Fibroblast of peridontal ligament (primary cell): ENCODE measurements at regions not wholly inside any gene's neighbourhood (a gene's known extent, or its start where the extent isn't known, plus 50 kb on each side); places are given as distances from the start of the nearest gene placed in this dataset.

Experiments
- DNase-seq: peaks from one replicate; pipeline ENCODE4 v3.0.0-alpha.2; 2010; ENCODE audit errors: extremely low read depth

DNA sequence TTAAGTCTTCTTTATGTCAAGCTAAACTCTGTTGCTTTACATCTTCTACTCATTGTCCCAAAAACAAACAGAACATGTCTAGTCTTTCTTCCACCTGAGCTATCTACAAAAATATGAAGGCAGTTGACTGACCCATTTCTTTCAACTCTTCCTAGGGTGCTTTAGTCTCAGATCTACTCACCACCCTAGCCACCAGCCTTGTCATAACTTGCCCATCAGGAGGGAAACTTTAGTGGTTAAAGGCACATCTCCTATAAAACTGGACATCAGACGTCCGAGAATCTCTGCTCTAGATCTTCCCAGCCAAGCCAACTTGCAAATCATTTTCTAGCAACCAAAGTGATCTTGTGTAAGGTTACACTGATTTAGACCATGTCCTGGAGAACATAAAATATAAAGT lies 205.0 kb downstream of the ACTL7B start:
- no peak for DNase-seq

- DNase-seq: peak; percentile 20
Measured at GRCh38 chr9:108645520-108645919, 210.3 kb downstream of the ACTL7B start.

- DNase-seq: peak; percentile 31
Measured at GRCh38 chr9:108643731-108644510, 211.9 kb downstream of the ACTL7B start.

DNA sequence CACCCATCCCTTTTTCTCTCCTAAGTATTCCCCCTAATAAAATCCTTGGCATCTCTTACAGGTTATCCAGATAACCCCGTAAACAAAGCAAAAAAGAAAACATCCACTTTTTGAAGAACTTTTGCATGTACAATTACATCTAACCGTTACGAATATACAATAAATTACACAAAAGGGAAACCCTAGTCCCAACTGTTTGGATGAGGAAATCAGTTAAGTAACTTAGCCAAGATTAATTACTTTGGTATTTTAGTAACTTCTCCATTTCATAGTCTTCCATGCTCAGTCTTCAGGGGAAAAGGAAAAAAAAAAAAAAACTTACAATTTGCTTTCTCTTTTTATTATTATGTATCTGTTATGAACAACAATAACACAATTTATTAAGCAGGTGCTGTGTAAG lies 212.9 kb downstream of the ACTL7B start:
- peak; percentile 49 for DNase-seq

- peak; percentile 65 for DNase-seq
Measured at GRCh38 chr9:108640230-108640629, 215.6 kb downstream of the ACTL7B start.

DNA sequence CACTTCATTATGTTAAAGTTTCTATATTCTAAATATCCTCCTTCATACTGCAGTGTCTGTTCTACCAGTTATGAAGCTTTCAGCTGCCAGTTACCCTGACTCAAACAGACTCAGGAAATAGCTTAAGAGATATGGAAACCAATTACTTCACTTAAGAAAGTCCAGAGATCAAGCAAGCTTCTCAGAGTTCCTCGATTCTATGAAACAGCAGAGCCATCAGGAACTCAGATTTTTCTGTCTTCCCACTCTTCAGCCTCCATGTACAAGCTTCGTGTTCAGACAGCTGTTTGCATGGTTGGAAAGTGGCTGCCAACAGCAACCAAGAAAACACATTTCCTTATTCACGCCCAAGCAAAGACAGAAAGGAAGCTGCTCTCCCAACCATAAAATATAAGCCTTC lies 216.1 kb downstream of the ACTL7B start:
- no peak for DNase-seq

- no peak for DNase-seq
Measured at GRCh38 chr9:108639091-108639490, 216.7 kb downstream of the ACTL7B start.

GRCh38 chr9:108637340-108637739 lies 218.4 kb downstream of the ACTL7B start:
- DNase-seq: no peak

GRCh38 chr9:108636013-108636412 lies 219.8 kb downstream of the ACTL7B start:
- DNase-seq: no peak

DNA sequence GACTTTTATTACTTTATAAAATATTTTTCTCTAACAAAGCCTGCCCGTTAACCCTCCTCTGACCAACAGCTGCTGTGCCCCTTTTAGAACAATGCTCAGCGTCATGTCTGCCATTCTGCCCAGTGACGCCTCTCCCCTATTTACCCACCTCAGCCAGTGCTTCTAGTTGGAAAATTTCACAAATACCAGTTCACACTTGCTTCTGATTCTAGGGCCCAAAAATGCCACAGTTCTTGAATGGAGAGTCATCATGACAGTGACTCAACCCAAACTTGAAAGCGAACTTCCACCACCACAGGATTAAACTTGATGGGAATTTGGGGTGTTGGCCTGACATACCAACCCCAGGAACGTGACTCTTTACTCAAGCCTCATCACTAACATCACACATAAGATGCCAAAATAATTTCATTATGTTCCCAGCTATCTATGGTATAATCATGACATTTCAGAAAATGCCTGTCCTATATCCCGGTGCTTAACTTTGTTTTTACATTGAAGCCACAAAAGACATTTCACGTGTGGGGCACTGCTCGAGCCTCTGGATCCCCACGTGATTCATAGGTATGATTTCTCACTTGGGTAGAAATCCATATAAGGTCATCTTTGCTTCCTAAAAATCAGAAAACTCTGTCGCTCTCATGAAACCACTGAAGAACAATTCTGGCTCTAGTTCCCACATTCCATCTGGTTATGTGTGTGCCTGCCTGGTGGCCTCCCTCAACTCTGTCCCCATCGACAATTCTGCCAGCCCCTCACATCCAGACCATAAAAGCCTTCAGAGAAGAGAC lies 220.9 kb downstream of the ACTL7B start:
- DNase-seq: peak; percentile 45

DNA sequence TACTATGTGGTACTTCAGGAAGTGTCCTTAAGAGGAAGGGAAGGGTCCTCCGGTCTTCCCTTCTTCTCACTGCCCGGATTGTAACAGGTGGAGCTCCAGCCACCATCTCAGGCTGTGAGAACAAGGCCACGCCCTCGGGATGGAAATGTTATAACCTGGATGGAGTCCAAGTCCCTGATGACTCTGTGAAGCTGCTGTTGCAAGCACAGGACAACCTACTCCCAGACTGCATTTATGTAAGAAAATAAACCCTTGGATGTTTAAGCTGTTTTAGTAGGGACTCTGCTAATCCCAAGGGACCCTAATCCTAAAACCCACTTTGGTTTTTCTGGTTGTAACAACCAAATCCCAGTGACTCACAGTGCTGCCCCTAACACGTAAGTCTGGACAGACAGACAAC lies 221.6 kb downstream of the ACTL7B start:
- DNase-seq: peak; percentile 59

GRCh38 chr9:108631496-108632285 lies 224.1 kb downstream of the ACTL7B start:
- no peak for DNase-seq

DNA sequence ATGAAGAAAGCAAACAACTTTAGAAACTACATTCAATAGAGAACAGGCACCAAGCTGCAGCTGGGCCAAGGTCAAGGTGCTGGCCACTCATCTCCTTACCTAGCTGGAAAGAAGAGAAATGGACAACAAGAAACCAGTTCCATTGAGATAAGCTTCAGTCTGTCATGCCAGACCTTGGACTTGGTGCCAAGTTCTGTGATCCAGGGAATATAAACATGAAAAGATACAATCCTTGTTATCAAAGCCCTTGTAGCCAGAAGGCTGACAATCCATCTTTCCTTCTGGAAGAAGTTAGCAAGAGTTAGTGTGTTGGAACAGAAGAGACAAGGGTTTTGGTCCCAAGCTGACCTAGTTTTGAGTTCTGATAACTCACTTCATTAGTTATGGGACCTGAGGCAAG lies 227.5 kb downstream of the ACTL7B start:
- DNase-seq: no peak

- no peak for DNase-seq
Measured at GRCh38 chr9:108626743-108627142, 229.0 kb downstream of the ACTL7B start.

- peak; percentile 95 for DNase-seq
Measured at GRCh38 chr9:108621991-108622855, 233.6 kb downstream of the ACTL7B start.

- DNase-seq: peak; percentile 69
Measured at GRCh38 chr9:108620767-108621166, 235.0 kb downstream of the ACTL7B start.

DNA sequence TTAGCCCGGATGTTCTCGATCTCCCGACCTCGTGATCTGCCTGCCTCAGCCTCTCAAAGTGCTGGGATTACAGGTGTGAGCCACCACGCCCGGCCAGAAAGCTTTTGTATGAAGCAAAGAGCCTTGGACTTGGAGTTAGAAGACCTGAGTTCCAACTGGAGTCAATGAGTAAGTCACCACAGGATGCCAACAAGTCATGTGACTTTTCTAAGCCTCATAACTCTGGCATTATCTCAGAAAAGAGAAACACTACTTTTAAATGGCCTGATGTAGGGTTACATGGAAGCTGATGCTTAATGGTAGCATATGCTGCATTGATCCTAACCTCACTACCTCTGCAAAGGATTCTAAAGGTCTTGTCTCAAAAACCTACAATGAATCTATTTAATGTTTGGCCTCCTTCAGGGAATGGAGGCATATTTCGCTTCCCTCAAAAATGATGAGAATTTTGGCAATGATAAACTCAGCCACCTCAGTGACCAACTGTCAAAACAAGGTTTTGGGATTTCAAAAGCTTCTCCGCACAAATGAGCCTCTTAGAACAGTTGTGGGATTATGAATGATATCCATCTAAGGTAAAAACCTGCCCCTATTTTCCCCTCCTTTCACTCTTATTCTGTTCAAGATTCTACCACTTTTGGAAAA lies 236.8 kb downstream of the ACTL7B start:
- peak; percentile 33 for DNase-seq

GRCh38 chr9:108617676-108618075 lies 238.1 kb downstream of the ACTL7B start:
- DNase-seq: no peak

GRCh38 chr9:108615152-108615551 lies 240.6 kb downstream of the ACTL7B start:
- DNase-seq: no peak

GRCh38 chr9:108612513-108612912 lies 243.3 kb downstream of the ACTL7B start:
- no peak for DNase-seq

DNA sequence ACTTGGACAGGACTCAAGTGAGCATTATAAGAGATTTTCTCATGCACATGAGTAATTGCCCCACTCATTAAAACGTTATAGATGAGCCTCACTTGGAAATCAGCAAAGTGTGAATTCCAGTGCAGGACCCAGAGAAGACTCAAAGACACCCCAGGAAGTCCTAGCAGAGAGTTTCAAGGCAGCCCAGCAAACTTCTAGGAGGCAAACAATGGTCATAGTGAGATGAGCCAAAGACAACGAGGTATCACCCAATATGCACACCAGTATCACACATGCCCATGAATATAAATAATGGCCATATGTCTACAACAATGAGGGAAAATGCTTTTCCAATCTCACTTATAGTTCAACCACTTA lies 245.9 kb downstream of the ACTL7B start:
- DNase-seq: no peak
